Pons (tissue), 1 donor: ENCODE measurements at regions not wholly inside any gene's neighbourhood (a gene's known extent, or its start where the extent isn't known, plus 50 kb on each side); places are given as distances from the start of the nearest gene placed in this dataset.

ENCODE experiments used
- DNase-seq: peaks from one replicate; pipeline ENCODE4 v3.0.0-alpha.2; 2016; ENCODE audit warnings: low spot score

- no peak for DNase-seq
Observed at GRCh38 chr2:60320724-60321123, 232.7 kb downstream of the BCL11A start.

- no peak for DNase-seq
Observed at GRCh38 chr2:60319031-60319547, 234.4 kb downstream of the BCL11A start.

- no peak for DNase-seq
Observed at GRCh38 chr2:60318544-60318943, 234.9 kb downstream of the BCL11A start.

GRCh38 chr2:60317844-60318243 is 235.6 kb downstream of the BCL11A start:
- DNase-seq = peak; percentile 32

GRCh38 chr2:60317034-60317386 is 236.4 kb downstream of the BCL11A start:
- DNase-seq = no peak

- DNase-seq = no peak
Observed at GRCh38 chr2:60316381-60317033, 236.9 kb downstream of the BCL11A start.

GRCh38 chr2:60313470-60314172 is 239.8 kb downstream of the BCL11A start:
- DNase-seq = peak; percentile 34

GRCh38 chr2:60312618-60313017 is 240.8 kb downstream of the BCL11A start:
- DNase-seq = no peak

- no peak for DNase-seq
Observed at GRCh38 chr2:60311524-60311923, 241.9 kb downstream of the BCL11A start.

- no peak for DNase-seq
Observed at GRCh38 chr2:60309941-60310660, 243.4 kb downstream of the BCL11A start.

- DNase-seq = no peak
Observed at GRCh38 chr2:60309336-60309735, 244.1 kb downstream of the BCL11A start.

GRCh38 chr2:60306267-60306861 is 247.1 kb downstream of the BCL11A start:
- DNase-seq = no peak

GRCh38 chr2:60303680-60304079 is 249.8 kb downstream of the BCL11A start:
- no peak for DNase-seq

- DNase-seq = no peak
Observed at GRCh38 chr2:60302377-60303126, 250.9 kb downstream of the BCL11A start.

GRCh38 chr2:60301726-60302125 is 251.7 kb downstream of the BCL11A start:
- no peak for DNase-seq

GRCh38 chr2:60299179-60299578 is 254.3 kb downstream of the BCL11A start:
- DNase-seq = no peak

GRCh38 chr2:60298006-60298696 is 255.3 kb downstream of the BCL11A start:
- DNase-seq = no peak

GRCh38 chr2:60297296-60298005 is 256.0 kb downstream of the BCL11A start:
- no peak for DNase-seq

- no peak for DNase-seq
Observed at GRCh38 chr2:60296219-60296955, 257.1 kb downstream of the BCL11A start.

- DNase-seq = peak; percentile 85
Observed at GRCh38 chr2:60295636-60295962, 257.9 kb downstream of the BCL11A start.
